HEK293 (cell line): ENCODE measurements at regions not wholly inside any gene's neighbourhood (a gene's known extent, or its start where the extent isn't known, plus 50 kb on each side); places are given as distances from the start of the nearest gene placed in this dataset.

Experiments used
- CTCF ChIA-PET: fragments of 350-600 bp; formaldehyde crosslinking; extraction: SDS; loops from one replicate; lab custom pipeline; 2021; ENCODE audit warnings: antibody characterized with exemption; lab: Yijun Ruan, JAX
- POLR2A ChIA-PET: fragments of 300-600 bp; formaldehyde crosslinking; extraction: SDS; loops from one replicate; lab custom pipeline; 2020; ENCODE audit warnings: antibody characterized with exemption, inconsistent platforms; lab: Yijun Ruan, JAX
- H3K27ac ChIP-seq: fragments of 200-500 bp; sonication (Bioruptor generic); 2 replicates; pipeline ENCODE4 v1.5.1; 2014; ENCODE audit warnings: low read depth, low read length, control low read depth, inconsistent platforms; ENCODE audit errors: extremely low read depth
- H3K36me3 ChIP-seq, 2 experiments: fragments of 200-500 bp in 1 of 2; sonication (Bioruptor generic) in 1 of 2; 1 replicate in 1 of 2; 2 replicates in 1 of 2; pipeline ENCODE4 v1.5.1; 2014 to 2017; ENCODE audit warnings: inconsistent platforms in 2 of 2, low read length in 2 of 2; ENCODE audit not compliant: control insufficient read depth in 2 of 2, insufficient read depth in 1 of 2
- H3K4me1 ChIP-seq: fragments of 200-500 bp; sonication (Bioruptor generic); 2 replicates; pipeline ENCODE4 v1.5.1; 2014; ENCODE audit warnings: mild to moderate bottlenecking, low read length, inconsistent platforms; ENCODE audit not compliant: control insufficient read depth, insufficient read depth
- H3K4me3 ChIP-seq: 2 replicates; pipeline ENCODE4 v1.5.1; 2011; ENCODE audit warnings: low read depth, mild to moderate bottlenecking, control low read depth, low read length, moderate library complexity
- H3K9me3 ChIP-seq: fragments of 200-500 bp; sonication (Bioruptor generic); 2 replicates; pipeline ENCODE4 v1.5.1; 2014; ENCODE audit warnings: low read depth, low read length, inconsistent platforms; ENCODE audit not compliant: control insufficient read depth, insufficient read depth
- GLI2 ChIP-seq: fragments of 450-650 bp; formaldehyde crosslinking; IDR thresholded peaks from 2 replicates; pipeline ENCODE4; 2017; ENCODE audit warnings: missing biosample characterization, missing genetic modification characterization, low read depth, borderline replicate concordance
- MZF1 ChIP-seq: fragments of 450-650 bp; formaldehyde crosslinking; IDR thresholded peaks from 2 replicates; pipeline ENCODE4 v1.5.1; 2017; ENCODE audit warnings: missing biosample characterization, missing genetic modification characterization, borderline replicate concordance
- TCF7L2 ChIP-seq: IDR thresholded peaks from 2 replicates; pipeline ENCODE4 v1.6.1; 2011; ENCODE audit warnings: low read depth, mild to moderate bottlenecking, inconsistent platforms, low read length, moderate library complexity, borderline replicate concordance
- ZBTB10 ChIP-seq: fragments of 450-650 bp; formaldehyde crosslinking; IDR thresholded peaks from 2 replicates; pipeline ENCODE4 v1.5.1; 2016; ENCODE audit warnings: missing biosample characterization, missing genetic modification characterization
- ZBTB11 ChIP-seq: fragments of 450-650 bp; formaldehyde crosslinking; conservative IDR thresholded peaks from 2 replicates; pipeline ENCODE4 v1.5.1; 2016; ENCODE audit warnings: low read depth, missing biosample characterization, missing genetic modification characterization
- ZEB2 ChIP-seq: fragments of 450-650 bp; formaldehyde crosslinking; IDR thresholded peaks from 2 replicates; pipeline ENCODE4 v1.5.1; 2016; ENCODE audit warnings: missing biosample characterization, missing genetic modification characterization
- ZFHX2 ChIP-seq: fragments of 450-650 bp; formaldehyde crosslinking; conservative IDR thresholded peaks from 2 replicates; pipeline ENCODE4 v1.5.1; 2016; ENCODE audit warnings: missing biosample characterization, missing genetic modification characterization
- ZNF112 ChIP-seq: fragments of 450-650 bp; formaldehyde crosslinking; IDR thresholded peaks from 2 replicates; pipeline ENCODE4 v1.5.0; 2017; ENCODE audit warnings: missing biosample characterization, missing genetic modification characterization
- ZNF19 ChIP-seq: fragments of 450-650 bp; formaldehyde crosslinking; IDR thresholded peaks from 2 replicates; pipeline ENCODE4; 2016; ENCODE audit warnings: missing biosample characterization, missing genetic modification characterization, low read depth
- ZNF2 ChIP-seq: fragments of 450-650 bp; formaldehyde crosslinking; IDR thresholded peaks from 2 replicates; pipeline ENCODE4 v1.5.1; 2016; ENCODE audit warnings: missing biosample characterization, missing genetic modification characterization
- ZNF211 ChIP-seq: fragments of 450-650 bp; formaldehyde crosslinking; IDR thresholded peaks from 2 replicates; pipeline ENCODE4 v1.5.1; 2016; ENCODE audit warnings: low read depth, missing biosample characterization, missing genetic modification characterization
- ZNF24 ChIP-seq: fragments of 450-650 bp; formaldehyde crosslinking; IDR thresholded peaks from 2 replicates; pipeline ENCODE4 v1.5.1; 2016; ENCODE audit warnings: missing biosample characterization, missing genetic modification characterization
- ZNF350 ChIP-seq: fragments of 450-650 bp; formaldehyde crosslinking; IDR thresholded peaks from 2 replicates; pipeline ENCODE4 v1.5.0; 2017; ENCODE audit warnings: missing biosample characterization, mild to moderate bottlenecking, missing genetic modification characterization
- ZNF449 ChIP-seq: fragments of 450-650 bp; formaldehyde crosslinking; IDR thresholded peaks from 2 replicates; pipeline ENCODE4 v1.5.1; 2017; ENCODE audit warnings: missing biosample characterization, mild to moderate bottlenecking, missing genetic modification characterization, moderate library complexity
- ZNF555 ChIP-seq: fragments of 450-650 bp; formaldehyde crosslinking; conservative IDR thresholded peaks from 2 replicates; pipeline ENCODE4 v1.5.1; 2017; ENCODE audit warnings: missing biosample characterization, mild to moderate bottlenecking, missing genetic modification characterization, inconsistent platforms
- ZNF560 ChIP-seq: fragments of 450-650 bp; formaldehyde crosslinking; IDR thresholded peaks from 2 replicates; pipeline ENCODE4 v1.5.1; 2017; ENCODE audit warnings: missing biosample characterization, missing genetic modification characterization, borderline replicate concordance
- ZNF571 ChIP-seq: fragments of 450-650 bp; formaldehyde crosslinking; IDR thresholded peaks from 2 replicates; pipeline ENCODE4 v1.5.0; 2017; ENCODE audit warnings: missing biosample characterization, missing genetic modification characterization
- ZNF639 ChIP-seq: fragments of 450-650 bp; formaldehyde crosslinking; IDR thresholded peaks from 2 replicates; pipeline ENCODE4 v1.5.1; 2016; ENCODE audit warnings: missing biosample characterization, missing genetic modification characterization
- ZNF791 ChIP-seq: fragments of 450-650 bp; formaldehyde crosslinking; IDR thresholded peaks from 2 replicates; pipeline ENCODE4 v1.5.1; 2016; ENCODE audit warnings: missing biosample characterization, missing genetic modification characterization
- ZNF843 ChIP-seq: fragments of 450-650 bp; formaldehyde crosslinking; IDR thresholded peaks from 2 replicates; pipeline ENCODE4 v1.5.1; 2016; ENCODE audit warnings: missing biosample characterization, missing genetic modification characterization

- no peak for TF ChIP-seq ZNF211 (tag by site-specific recombination)
- no peak for TF ChIP-seq ZNF24 (tag by site-specific recombination)
- no peak for TF ChIP-seq ZBTB11 (tag by site-specific recombination)
- TF ChIP-seq ZBTB10: no peak
- no peak for TF ChIP-seq ZNF639 (tag by site-specific recombination)
- CTCF ChIA-PET: interaction anchor here (0.6 kb wide), 1 partner anchor 198 kb away, joined by 5 read pairs; no protein-coding TSS in a partner anchor
- Histone ChIP-seq H3K36me3 (no peaks in the 10 kb centered on the region), H3K9me3 (no peaks in the 10 kb centered on the region), H3K27ac (no peak overlapping the region), H3K4me3 (no peak overlapping the region), H3K4me1 (no peaks in the 10 kb centered on the region)
- POLR2A ChIA-PET: no interaction called here
These were observed 1010.0 kb downstream of the SQOR start for GRCh38 chr15:46644501-46645481.

GRCh38 chr15:46646490-46646889 lies 1011.7 kb downstream of the SQOR start:
- no peaks in the 10 kb centered on the region for H3K4me1 ChIP-seq
- TF ChIP-seq ZNF449 (tag by site-specific recombination) (no peak), ZNF2 (tag by site-specific recombination) (no peak), MZF1 (tag by site-specific recombination) (no peak), ZNF555 (tag by site-specific recombination) (no peak), GLI2 (tag by site-specific recombination) (no peak), ZNF791 (tag by site-specific recombination) (no peak), ZFHX2 (tag by site-specific recombination) (no peak), ZNF560 (no peak), ZBTB10 (no peak), ZEB2 (tag by site-specific recombination) (no peak), ZNF350 (no peak), TCF7L2 (no peak), ZNF843 (no peak), ZNF112 (tag by site-specific recombination) (no peak), ZNF19 (no peak), ZNF571 (tag by site-specific recombination) (no peak)

More at GRCh38 chr15:46646490-46646889, 1011.7 kb downstream of the SQOR start:
- H3K27ac ChIP-seq: no peak overlapping the region
- no peak overlapping the region for H3K4me3 ChIP-seq
- H3K36me3 ChIP-seq: no peaks in the 10 kb centered on the region
- no peaks in the 10 kb centered on the region for H3K9me3 ChIP-seq
- POLR2A ChIA-PET: no interaction called here
- CTCF ChIA-PET: no interaction called here
